ENCODE measurements at regions not wholly inside any gene's neighbourhood (a gene's known extent, or its start where the extent isn't known, plus 50 kb on each side); places are given as distances from the start of the nearest gene placed in this dataset.

DNA sequence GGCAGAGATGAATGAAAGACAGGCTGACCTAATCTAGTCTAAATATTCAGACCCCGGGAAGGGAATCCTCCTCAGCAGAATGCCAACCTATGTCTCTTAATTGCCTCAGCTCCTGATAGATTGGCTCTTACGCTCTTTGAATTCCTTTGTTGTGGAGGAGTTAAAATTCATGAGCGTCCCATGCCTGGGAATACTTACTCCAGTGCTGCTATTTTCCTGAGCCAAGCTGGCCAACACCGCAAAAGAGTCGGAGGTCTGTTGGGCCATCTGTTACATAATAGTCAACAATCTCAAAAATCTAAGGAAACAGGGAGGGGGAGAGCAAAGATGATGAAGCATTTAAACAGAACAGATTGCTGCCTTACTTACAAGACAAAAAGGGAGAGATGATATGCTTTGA is 182.8 kb downstream of the ASCL1 start:
- FAIRE-seq = no peak
- no peak overlapping the region for H3K4me2 ChIP-seq (ENCODE audit: low read depth, low read length)
- no peaks in the 10 kb centered on the region for H4K20me1 ChIP-seq (ENCODE audit: insufficient read depth, low read length)
- H3K27ac ChIP-seq (ENCODE audit: extremely low read length, insufficient read depth, low read length) = no peak overlapping the region
- no peaks in the 10 kb centered on the region for H3K79me2 ChIP-seq (ENCODE audit: insufficient read depth, low read length)
- POLR2A ChIA-PET = no interaction called here
- BruUV-seq (replicated peaks) = no TSS peak
- H3K4me3 ChIP-seq (replicated peaks in 1 of 3; ENCODE audit: insufficient read depth in 1 of 3, low read depth in 2 of 3, low read length in 3 of 3) = no peak overlapping the region
- no peaks in the 10 kb centered on the region for H3K36me3 ChIP-seq (replicated peaks in 1 of 2; ENCODE audit: control insufficient read depth in 1 of 2, insufficient read depth in 2 of 2, low read length in 2 of 2)
- WGBS (ENCODE audit: low lambda C conversion rate) = 51% methylated on average over 5 of the region's 5 CpGs
- H3K27me3 ChIP-seq (ENCODE audit: control insufficient read depth in 1 of 2, insufficient read depth in 2 of 2, low read length in 2 of 2) = no peaks in the 10 kb centered on the region
- H3K4me1 ChIP-seq (ENCODE audit: insufficient read depth, low read length) = no peaks in the 10 kb centered on the region
- TF ChIP-seq ARNTL (CRISPR knock-in tag; IDR thresholded peaks at IDR 0.05) = no peak
- TF ChIP-seq, protein P1, sequence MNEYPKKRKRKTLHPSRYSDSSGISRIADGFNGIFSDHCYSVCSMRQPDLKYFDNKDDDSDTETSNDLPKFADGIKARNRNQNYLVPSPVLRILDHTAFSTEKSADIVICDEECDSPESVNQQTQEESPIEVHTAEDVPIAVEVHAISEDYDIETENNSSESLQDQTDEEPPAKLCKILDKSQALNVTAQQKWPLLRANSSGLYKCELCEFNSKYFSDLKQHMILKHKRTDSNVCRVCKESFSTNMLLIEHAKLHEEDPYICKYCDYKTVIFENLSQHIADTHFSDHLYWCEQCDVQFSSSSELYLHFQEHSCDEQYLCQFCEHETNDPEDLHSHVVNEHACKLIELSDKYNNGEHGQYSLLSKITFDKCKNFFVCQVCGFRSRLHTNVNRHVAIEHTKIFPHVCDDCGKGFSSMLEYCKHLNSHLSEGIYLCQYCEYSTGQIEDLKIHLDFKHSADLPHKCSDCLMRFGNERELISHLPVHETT (CRISPR knock-in tag; conservative IDR thresholded peaks at IDR 0.05) = no peak
- TF ChIP-seq ZBTB7A (CRISPR knock-in tag; IDR thresholded peaks at IDR 0.05) = no peak
- no peak for TF ChIP-seq ZMYM2 (CRISPR knock-in tag; IDR thresholded peaks at IDR 0.05)
- TF ChIP-seq TBX3 (IDR thresholded peaks at IDR 0.05; ENCODE audit: borderline replicate concordance) = no peak
- no peak for TF ChIP-seq ZNF746 (CRISPR knock-in tag; IDR thresholded peaks at IDR 0.05)
- TF ChIP-seq SIX4 (CRISPR knock-in tag; IDR thresholded peaks at IDR 0.05) = no peak
- TF ChIP-seq CREM (IDR thresholded peaks at IDR 0.05) = no peak
- TF ChIP-seq CREM (CRISPR knock-in tag; IDR thresholded peaks at IDR 0.05) = no peak
- no peak for TF ChIP-seq ZNF441 (CRISPR knock-in tag; IDR thresholded peaks at IDR 0.05; ENCODE audit: borderline replicate concordance)
- no peak for TF ChIP-seq ZNF33A (CRISPR knock-in tag; IDR thresholded peaks at IDR 0.05; ENCODE audit: borderline replicate concordance)
- TF ChIP-seq, protein P2, sequence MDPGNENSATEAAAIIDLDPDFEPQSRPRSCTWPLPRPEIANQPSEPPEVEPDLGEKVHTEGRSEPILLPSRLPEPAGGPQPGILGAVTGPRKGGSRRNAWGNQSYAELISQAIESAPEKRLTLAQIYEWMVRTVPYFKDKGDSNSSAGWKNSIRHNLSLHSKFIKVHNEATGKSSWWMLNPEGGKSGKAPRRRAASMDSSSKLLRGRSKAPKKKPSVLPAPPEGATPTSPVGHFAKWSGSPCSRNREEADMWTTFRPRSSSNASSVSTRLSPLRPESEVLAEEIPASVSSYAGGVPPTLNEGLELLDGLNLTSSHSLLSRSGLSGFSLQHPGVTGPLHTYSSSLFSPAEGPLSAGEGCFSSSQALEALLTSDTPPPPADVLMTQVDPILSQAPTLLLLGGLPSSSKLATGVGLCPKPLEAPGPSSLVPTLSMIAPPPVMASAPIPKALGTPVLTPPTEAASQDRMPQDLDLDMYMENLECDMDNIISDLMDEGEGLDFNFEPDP (CRISPR knock-in tag; conservative IDR thresholded peaks at IDR 0.05) = no peak
- no peak for DNase-seq (ENCODE audit: low spot score)
- H3K9me3 ChIP-seq (ENCODE audit: low read length) = no peaks in the 10 kb centered on the region
- intact Hi-C loops (cut with micrococcal nuclease; ENCODE audit: unreplicated experiment) = no loop called here
- CTCF ChIA-PET (ENCODE audit: low intra/inter-chr PET ratio, low total read pairs) = no interaction called here
- no peak for ATAC-seq
- in situ Hi-C loops (cut with HindIII; ENCODE audit: extremely low pct_ligation_motif_present, low pct_unique_long_range_greater_than_20kb) = no loop called here
- H3K9ac ChIP-seq (ENCODE audit: insufficient read depth, low read depth, low read length) = no peak overlapping the region
- H2AFZ ChIP-seq (ENCODE audit: low read length) = no peak overlapping the region
